ENCODE measurements at regions not wholly inside any gene's neighbourhood (a gene's known extent, or its start where the extent isn't known, plus 50 kb on each side); places are given as distances from the start of the nearest gene placed in this dataset.

GRCh38 chr5:5677738-5678137 lies 255.3 kb downstream of the ICE1 start:
- no peak for TF ChIP-seq CTCF (IDR thresholded peaks at IDR 0.05; ENCODE audit: insufficient read depth, low read length, poor library complexity, severe bottlenecking)
- no peak for DNase-seq (ENCODE audit: extremely low read depth, insufficient read length)
- Histone ChIP-seq H3K36me3 (ENCODE audit: control insufficient read depth, insufficient read depth, low read length) (no peaks in the 10 kb centered on the region), H3K4me3 (replicated peaks; ENCODE audit: low read depth, low read length) (no peak overlapping the region), H3K27me3 (replicated peaks; ENCODE audit: control insufficient read depth, insufficient read depth, low read length) (no peaks in the 10 kb centered on the region)

- no peak overlapping the region for H3K4me3 ChIP-seq (replicated peaks; ENCODE audit: low read depth, low read length)
- H3K27me3 ChIP-seq (replicated peaks; ENCODE audit: control insufficient read depth, insufficient read depth, low read length), result no peaks in the 10 kb centered on the region
- no peak for DNase-seq (ENCODE audit: extremely low read depth, insufficient read length)
- H3K36me3 ChIP-seq (ENCODE audit: control insufficient read depth, insufficient read depth, low read length), result no peaks in the 10 kb centered on the region
- no peak for TF ChIP-seq CTCF (IDR thresholded peaks at IDR 0.05; ENCODE audit: insufficient read depth, low read length, poor library complexity, severe bottlenecking)
These were observed 253.7 kb downstream of the ICE1 start for GRCh38 chr5:5676218-5676617.

- H3K36me3 ChIP-seq (ENCODE audit: control insufficient read depth, insufficient read depth, low read length), result no peaks in the 10 kb centered on the region
- DNase-seq (ENCODE audit: extremely low read depth, insufficient read length), result no peak
- H3K27me3 ChIP-seq (replicated peaks; ENCODE audit: control insufficient read depth, insufficient read depth, low read length), result no peaks in the 10 kb centered on the region
- no peak overlapping the region for H3K4me3 ChIP-seq (replicated peaks; ENCODE audit: low read depth, low read length)
- no peak for TF ChIP-seq CTCF (IDR thresholded peaks at IDR 0.05; ENCODE audit: insufficient read depth, low read length, poor library complexity, severe bottlenecking)
These were observed 253.0 kb downstream of the ICE1 start for GRCh38 chr5:5675511-5675910.

- no peak for TF ChIP-seq CTCF (IDR thresholded peaks at IDR 0.05; ENCODE audit: insufficient read depth, low read length, poor library complexity, severe bottlenecking)
- no peak for DNase-seq (ENCODE audit: extremely low read depth, insufficient read length)
- Histone ChIP-seq H3K27me3 (replicated peaks; ENCODE audit: control insufficient read depth, insufficient read depth, low read length) (no peaks in the 10 kb centered on the region), H3K36me3 (ENCODE audit: control insufficient read depth, insufficient read depth, low read length) (no peaks in the 10 kb centered on the region), H3K4me3 (replicated peaks; ENCODE audit: low read depth, low read length) (no peak overlapping the region)
These were observed 249.3 kb downstream of the ICE1 start for GRCh38 chr5:5671823-5672222.

GRCh38 chr5:5667136-5667554 lies 244.7 kb downstream of the ICE1 start:
- no peak for TF ChIP-seq CTCF (IDR thresholded peaks at IDR 0.05; ENCODE audit: insufficient read depth, low read length, poor library complexity, severe bottlenecking)
- Histone ChIP-seq H3K4me3 (replicated peaks; ENCODE audit: low read depth, low read length) (no peak overlapping the region), H3K27me3 (replicated peaks; ENCODE audit: control insufficient read depth, insufficient read depth, low read length) (no peaks in the 10 kb centered on the region), H3K36me3 (ENCODE audit: control insufficient read depth, insufficient read depth, low read length) (no peaks in the 10 kb centered on the region)
- no peak for DNase-seq (ENCODE audit: extremely low read depth, insufficient read length)

GRCh38 chr5:5666369-5666768 lies 243.9 kb downstream of the ICE1 start:
- no peak overlapping the region for H3K4me3 ChIP-seq (replicated peaks; ENCODE audit: low read depth, low read length)
- H3K27me3 ChIP-seq (replicated peaks; ENCODE audit: control insufficient read depth, insufficient read depth, low read length), result no peaks in the 10 kb centered on the region
- TF ChIP-seq CTCF (IDR thresholded peaks at IDR 0.05; ENCODE audit: insufficient read depth, low read length, poor library complexity, severe bottlenecking), result no peak
- no peaks in the 10 kb centered on the region for H3K36me3 ChIP-seq (ENCODE audit: control insufficient read depth, insufficient read depth, low read length)
- no peak for DNase-seq (ENCODE audit: extremely low read depth, insufficient read length)
